Neural cell (in vitro differentiated cells): ENCODE measurements at regions not wholly inside any gene's neighbourhood (a gene's known extent, or its start where the extent isn't known, plus 50 kb on each side); places are given as distances from the start of the nearest gene placed in this dataset.

Source experiments
- CTCF ChIP-seq: fragments of 450-650 bp; IDR thresholded peaks from 2 replicates; pipeline ENCODE4 v1.5.1; 2014; ENCODE audit warnings: antibody characterized with exemption, mild to moderate bottlenecking, moderate library complexity; ENCODE audit not compliant: poor library complexity, severe bottlenecking
- EP300 ChIP-seq: fragments of 450-650 bp; conservative IDR thresholded peaks from 2 replicates; pipeline ENCODE4 v1.6.1; 2014; ENCODE audit warnings: antibody characterized with exemption, mild to moderate bottlenecking, moderate library complexity; ENCODE audit not compliant: poor library complexity, severe bottlenecking
- EZH2 ChIP-seq: fragments of 200-600, 300-800 bp; shearing (Covaris generic), sonication (generic); IDR thresholded peaks from 2 replicates; pipeline ENCODE4 v1.6.1; 2014; ENCODE audit warnings: antibody characterized with exemption, low read length, borderline replicate concordance, mild to moderate bottlenecking; ENCODE audit not compliant: insufficient read depth, poor library complexity, severe bottlenecking
- MXI1 ChIP-seq: fragments of 450-650 bp; conservative IDR thresholded peaks from 2 replicates; pipeline ENCODE4 v1.6.1; 2014; ENCODE audit warnings: antibody characterized with exemption, mild to moderate bottlenecking; ENCODE audit not compliant: poor library complexity, severe bottlenecking
- POLR2AphosphoS5 ChIP-seq: IDR thresholded peaks from 2 replicates; pipeline ENCODE4 v1.6.1; 2012
- REST ChIP-seq: IDR thresholded peaks from 2 replicates; pipeline ENCODE4 v1.6.1; 2012; ENCODE audit warnings: borderline replicate concordance
- TAF1 ChIP-seq: IDR thresholded peaks from 2 replicates; pipeline ENCODE4 v1.6.1; 2012; ENCODE audit warnings: low read depth

- TF ChIP-seq POLR2AphosphoS5: no peak
- no peak for TF ChIP-seq CTCF
- TF ChIP-seq EZH2: no peak
- no peak for TF ChIP-seq EP300
- TF ChIP-seq REST: no peak
- no peak for TF ChIP-seq TAF1
- no peak for TF ChIP-seq MXI1
These were observed 53.5 kb upstream of the UNC93A start for GRCh38 chr6:167237438-167238145.
